Endothelial cell of umbilical vein (primary cell): ENCODE measurements at regions not wholly inside any gene's neighbourhood (a gene's known extent, or its start where the extent isn't known, plus 50 kb on each side); places are given as distances from the start of the nearest gene placed in this dataset.

Experiments
- BruUV-seq: library from RNA; stranded (reverse); fragments of 400-500 nt; replicated peaks from 2 replicates; lab custom pipeline; 2021; lab: Mats Ljungman, UMichigan
- CTCF ChIA-PET: fragments of 300-600, 350-600 bp; sonication (Branson Sonifier 250); formaldehyde crosslinking; loops from one replicate; lab custom pipeline; 2021; ENCODE audit warnings: antibody characterized with exemption, inconsistent platforms; lab: Charles Lee
- POLR2A ChIA-PET: fragments of 300-600, 350-600 bp; sonication (Branson Sonifier 250); formaldehyde crosslinking; loops from one replicate; lab custom pipeline; 2021; ENCODE audit warnings: antibody characterized with exemption, inconsistent platforms; lab: Charles Lee
- DNase-seq: peaks from one replicate; pipeline ENCODE4 v3.0.0-alpha.2; 2011; ENCODE audit warnings: low read depth, low spot score
- FAIRE-seq: peaks from 2 replicates; lab custom pipeline; 2011; peaks lifted over from hg19 to GRCh38; lab: Jason Lieb, UNC
- H2AFZ ChIP-seq: 2 replicates; pipeline ENCODE4 v1.6.0; 2012; ENCODE audit warnings: low read depth, low read length, control low read depth, inconsistent platforms
- H3K27ac ChIP-seq: 2 replicates; pipeline ENCODE4 v1.5.1; 2011; ENCODE audit warnings: low read depth, mild to moderate bottlenecking, control low read depth, low read length, moderate library complexity; ENCODE audit not compliant: insufficient read depth
- H3K27me3 ChIP-seq, 2 experiments: 2 replicates each; pipeline versions ENCODE4 v1.6.0 to v1.6.1; 2011; ENCODE audit warnings: low read length in 2 of 2, mixed read lengths in 1 of 2; ENCODE audit not compliant: control insufficient read depth in 2 of 2, insufficient read depth in 2 of 2
- H3K36me3 ChIP-seq, 2 experiments: 2 replicates in 1 of 2; 3 replicates in 1 of 2; pipeline ENCODE4 v1.5.1; 2011; ENCODE audit warnings: low read length in 2 of 2, mild to moderate bottlenecking in 1 of 2, moderate library complexity in 1 of 2; ENCODE audit not compliant: control insufficient read depth in 2 of 2, insufficient read depth in 2 of 2; ENCODE audit errors: extremely low read depth in 1 of 2
- H3K4me1 ChIP-seq: 3 replicates; pipeline ENCODE4 v1.5.1; 2011; ENCODE audit warnings: mild to moderate bottlenecking, low read length; ENCODE audit not compliant: control insufficient read depth, insufficient read depth; ENCODE audit errors: extremely low read depth
- H3K4me2 ChIP-seq: 2 replicates; pipeline ENCODE4 v1.6.1; 2011; ENCODE audit warnings: low read length, control low read depth, mixed read lengths; ENCODE audit not compliant: insufficient read depth
- H3K4me3 ChIP-seq, 3 experiments: fragments of 200-600 bp in 1 of 3; sonication (generic), shearing (Covaris generic) in 1 of 3; replicated peaks in 1 of 3; 2 replicates each; pipeline ENCODE4 v1.5.1; 2011 to 2016; ENCODE audit warnings: control low read depth in 3 of 3, low read length in 3 of 3, mild to moderate bottlenecking in 2 of 3, inconsistent platforms in 1 of 3, low read depth in 1 of 3, moderate library complexity in 1 of 3; ENCODE audit not compliant: insufficient read depth in 1 of 3
- H3K79me2 ChIP-seq: 2 replicates; pipeline ENCODE4 v1.6.0; 2012; ENCODE audit warnings: low read length, inconsistent platforms; ENCODE audit not compliant: control insufficient read depth, insufficient read depth
- H3K9ac ChIP-seq: replicated peaks from 2 replicates; pipeline ENCODE3; 2011; ENCODE audit warnings: low read length, control low read depth; ENCODE audit not compliant: insufficient read depth; ENCODE audit errors: extremely low read depth
- H3K9me1 ChIP-seq: replicated peaks from 3 replicates; pipeline ENCODE4 v1.6.0; 2011; ENCODE audit warnings: mild to moderate bottlenecking, low read length; ENCODE audit not compliant: control insufficient read depth, insufficient read depth; ENCODE audit errors: extremely low read depth
- H3K9me3 ChIP-seq: replicated peaks from 2 replicates; pipeline ENCODE4 v1.5.1; 2012; ENCODE audit warnings: low read length, inconsistent platforms; ENCODE audit not compliant: control insufficient read depth, insufficient read depth
- H4K20me1 ChIP-seq: replicated peaks from 2 replicates; pipeline ENCODE3; 2011; ENCODE audit warnings: mild to moderate bottlenecking, low read length; ENCODE audit not compliant: control insufficient read depth, insufficient read depth; ENCODE audit errors: extremely low read depth
- CTCF ChIP-seq, 2 donors: IDR thresholded peaks; 1 replicate in 1 of 2; 2 replicates in 1 of 2; pipeline ENCODE4 v1.5.1; 2011; ENCODE audit warnings: low read length in 2 of 2, mild to moderate bottlenecking in 2 of 2, moderate library complexity in 2 of 2, control low read depth in 1 of 2, inconsistent platforms in 1 of 2, low read depth in 1 of 2; ENCODE audit not compliant: insufficient read depth in 1 of 2; ENCODE audit errors: extremely low read depth in 1 of 2
- EZH2 ChIP-seq: IDR thresholded peaks from 2 replicates; pipeline ENCODE4 v1.6.1; 2012; ENCODE audit warnings: borderline replicate concordance, low read depth, mild to moderate bottlenecking, moderate library complexity, low read length, inconsistent platforms; ENCODE audit not compliant: severe bottlenecking
- FOS ChIP-seq: IDR thresholded peaks from 2 replicates; pipeline ENCODE4 v1.6.1; 2011; ENCODE audit warnings: mild to moderate bottlenecking, low read length, moderate library complexity, borderline replicate concordance; ENCODE audit not compliant: insufficient read depth
- GATA2 ChIP-seq: IDR thresholded peaks from 2 replicates; pipeline ENCODE4 v1.7.0; 2011; ENCODE audit warnings: low read depth, mild to moderate bottlenecking, moderate library complexity, mixed read lengths, low read length; ENCODE audit not compliant: insufficient read length, insufficient read depth
- JUN ChIP-seq: IDR thresholded peaks from 2 replicates; pipeline ENCODE4 v1.6.1; 2011; ENCODE audit warnings: borderline replicate concordance, low read depth; ENCODE audit not compliant: insufficient read length, insufficient read depth
- MAX ChIP-seq: IDR thresholded peaks from 2 replicates; pipeline ENCODE4 v1.6.1; 2011; ENCODE audit not compliant: insufficient read depth, insufficient read length
- MYC ChIP-seq: IDR thresholded peaks from one replicate; pipeline ENCODE4 v1.6.1; 2011; ENCODE audit warnings: mild to moderate bottlenecking, low read depth, low read length
- POLR2A ChIP-seq: IDR thresholded peaks from 2 replicates; pipeline ENCODE4 v1.6.1; 2012; ENCODE audit warnings: low read depth, mild to moderate bottlenecking, control low read depth, low read length
- POLR2AphosphoS5 ChIP-seq: IDR thresholded peaks from 2 replicates; pipeline ENCODE4 v1.6.1; 2012; ENCODE audit warnings: low read depth, mild to moderate bottlenecking, control low read depth, low read length, moderate library complexity; ENCODE audit not compliant: insufficient read depth
- dilution Hi-C: fragments of 300-500 bp; cut with MboI; formaldehyde crosslinking; loops from one replicate; pipeline ENCODE4 v1.15.0; 2019; ENCODE audit warnings: low sequenced_read_pairs; ENCODE audit not compliant: extremely low pct_ligation_motif_present
- intact Hi-C: fragments of 100-400 bp; cut with micrococcal nuclease; formaldehyde crosslinking; loops from one replicate; pipeline ENCODE4 v1.10.0; 2022

GRCh38 chr6:22471746-22472145, 97.6 kb upstream of the HDGFL1 start:
- no peak for TF ChIP-seq JUN
- no peak for TF ChIP-seq POLR2A
- no peak for TF ChIP-seq MYC
- TF ChIP-seq CTCF (IDR thresholded peaks at IDR 0.05; ENCODE audit: extremely low read depth in 1 of 2, insufficient read depth in 1 of 2, low read depth in 1 of 2, low read length in 2 of 2): no peak
- no peak for TF ChIP-seq MAX
- TF ChIP-seq POLR2AphosphoS5: no peak
- no peak for TF ChIP-seq GATA2
- TF ChIP-seq FOS: no peak
- TF ChIP-seq EZH2: no peak
- Histone ChIP-seq H4K20me1 (no peaks in the 10 kb centered on the region), H2AFZ (no peak overlapping the region), H3K9me1 (no peaks in the 10 kb centered on the region), H3K36me3 (no peaks in the 10 kb centered on the region), H3K4me1 (peaks cover 27% of the 10 kb centered on the region), H3K9me3 (no peaks in the 10 kb centered on the region), H3K79me2 (no peaks in the 10 kb centered on the region), H3K4me2 (peak overlapping the region; percentile 13), H3K4me3 (no peak overlapping the region), H3K27ac (peak overlapping the region; percentile 56), H3K9ac (no peak overlapping the region), H3K27me3 (no peaks in the 10 kb centered on the region)
- intact Hi-C loops (loop anchor here (1.0 to 2.0 kb wide), 6 partner anchors 23 to 879 kb away; partner anchors contain the start of gene SOX4), dilution Hi-C loops (no loop called here)
- DNase-seq: peak; percentile 46
- ChIA-PET CTCF (interaction anchor here (1.0 kb wide), 1 partner anchor 884 kb away, joined by 4 read pairs; no protein-coding TSS in a partner anchor), POLR2A (no interaction called here)
- no TSS peak for BruUV-seq
- FAIRE-seq: no peak
